ENCODE measurements at regions not wholly inside any gene's neighbourhood (a gene's known extent, or its start where the extent isn't known, plus 50 kb on each side); places are given as distances from the start of the nearest gene placed in this dataset.

- H3K9me3 ChIP-seq, result no peaks in the 10 kb centered on the region
- no peak for TF ChIP-seq POLR2AphosphoS5 (IDR thresholded peaks at IDR 0.05)
- TF ChIP-seq POLR2A (IDR thresholded peaks at IDR 0.05; ENCODE audit: low read depth), result no peak
- TF ChIP-seq EP300 (IDR thresholded peaks at IDR 0.05), result no peak
- TF ChIP-seq CTCF (IDR thresholded peaks at IDR 0.05), result no peak
- H3K4me3 ChIP-seq, result no peak overlapping the region
- peaks cover 7 to 11% (median 9%) of the 10 kb centered on the region in 4 donors for H3K4me1 ChIP-seq
- 92% methylated on average over 9 of the region's 17 CpGs for WGBS
- H3K36me3 ChIP-seq, result no peaks in the 10 kb centered on the region
- no peaks in the 10 kb centered on the region for H3K27me3 ChIP-seq
- no peak for DNase-seq (ENCODE audit: extremely low spot score)
- intact Hi-C loops (cut with DNase I), result no loop called here
- no peak overlapping the region for H3K27ac ChIP-seq (replicated peaks in 1 of 4)
Observed at GRCh38 chr6:170101281-170102035, 189.4 kb downstream of the DLL1 start.

GRCh38 chr6:170100046-170100445 lies 190.8 kb downstream of the DLL1 start:
- Histone ChIP-seq H3K36me3 (no peaks in the 10 kb centered on the region), H3K4me1 (peaks cover 11 to 16% (median 13%) of the 10 kb centered on the region in 4 donors), H3K9me3 (no peaks in the 10 kb centered on the region), H3K4me3 (no peak overlapping the region), H3K27me3 (no peaks in the 10 kb centered on the region), H3K27ac (replicated peaks in 1 of 4) (no peak overlapping the region)
- DNase-seq (ENCODE audit: extremely low spot score), result no peak
- 65% methylated on average over 8 of the region's 8 CpGs for WGBS
- TF ChIP-seq POLR2A (IDR thresholded peaks at IDR 0.05; ENCODE audit: low read depth) (no peak), EP300 (IDR thresholded peaks at IDR 0.05) (no peak), CTCF (IDR thresholded peaks at IDR 0.05) (no peak), POLR2AphosphoS5 (IDR thresholded peaks at IDR 0.05) (no peak)
- intact Hi-C loops (cut with DNase I), result no loop called here

- intact Hi-C loops (cut with DNase I), result no loop called here
- TF ChIP-seq EP300 (IDR thresholded peaks at IDR 0.05) (no peak), CTCF (IDR thresholded peaks at IDR 0.05) (no peak), POLR2A (IDR thresholded peaks at IDR 0.05; ENCODE audit: low read depth) (no peak), POLR2AphosphoS5 (IDR thresholded peaks at IDR 0.05) (no peak)
- no peak for DNase-seq (ENCODE audit: extremely low spot score)
- Histone ChIP-seq H3K36me3 (no peaks in the 10 kb centered on the region), H3K9me3 (no peaks in the 10 kb centered on the region), H3K4me3 (no peak overlapping the region), H3K27ac (replicated peaks in 1 of 4) (no peak overlapping the region), H3K4me1 (peaks cover 11 to 16% (median 13%) of the 10 kb centered on the region in 4 donors), H3K27me3 (no peaks in the 10 kb centered on the region)
- WGBS, result 96% methylated on average over 11 of the region's 11 CpGs
Observed at GRCh38 chr6:170099387-170099786, 191.5 kb downstream of the DLL1 start.

DNA sequence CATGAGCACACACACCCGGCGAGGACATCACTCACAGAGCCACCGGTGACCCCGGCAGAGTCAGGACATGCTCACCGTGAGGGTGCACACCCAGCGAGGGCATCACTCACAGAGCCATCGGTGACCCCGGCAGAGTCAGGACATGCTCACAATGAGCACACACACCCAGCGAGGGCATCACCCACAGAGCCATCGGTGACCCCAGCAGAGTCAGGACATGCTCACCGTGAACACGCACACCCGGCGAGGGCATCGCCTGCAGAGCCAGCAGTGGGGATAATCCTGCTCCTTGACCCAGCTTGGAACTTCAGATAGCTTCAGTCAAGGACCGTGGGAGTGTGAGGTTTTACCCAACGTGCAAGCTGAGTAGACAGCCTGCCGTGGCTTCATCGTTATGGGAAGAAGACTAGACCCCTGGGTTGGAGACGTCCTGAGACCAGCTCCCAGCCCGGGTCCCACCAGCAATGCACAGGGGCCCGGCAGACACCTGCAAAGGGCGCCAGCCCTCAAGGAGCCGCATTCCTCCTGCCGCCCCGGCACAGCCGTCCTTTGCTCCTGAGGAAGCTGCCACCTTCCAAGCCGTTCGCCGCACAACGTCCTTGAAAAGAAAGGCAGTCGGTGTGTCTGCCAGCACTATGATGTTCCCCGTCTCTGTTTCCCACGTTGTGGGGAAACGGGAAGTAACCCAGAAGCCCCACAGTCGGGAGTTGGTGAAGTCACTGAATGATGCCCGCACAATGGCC lies 192.3 kb downstream of the DLL1 start:
- intact Hi-C loops (cut with DNase I), result no loop called here
- Histone ChIP-seq H3K9me3 (no peaks in the 10 kb centered on the region), H3K27ac (replicated peaks in 1 of 4) (no peak overlapping the region), H3K27me3 (no peaks in the 10 kb centered on the region), H3K4me1 (peaks cover 11 to 16% (median 13%) of the 10 kb centered on the region in 4 donors), H3K36me3 (no peaks in the 10 kb centered on the region), H3K4me3 (no peak overlapping the region)
- TF ChIP-seq POLR2AphosphoS5 (IDR thresholded peaks at IDR 0.05) (no peak), CTCF (IDR thresholded peaks at IDR 0.05) (no peak), POLR2A (IDR thresholded peaks at IDR 0.05; ENCODE audit: low read depth) (no peak), EP300 (IDR thresholded peaks at IDR 0.05) (no peak)
- WGBS, result 85% methylated on average over 34 of the region's 37 CpGs
- no peak for DNase-seq (ENCODE audit: extremely low spot score)

Data from esophagus muscularis mucosa (tissue), 4 donors.